GM21526 (cell line): ENCODE measurements at regions not wholly inside any gene's neighbourhood (a gene's known extent, or its start where the extent isn't known, plus 50 kb on each side); places are given as distances from the start of the nearest gene placed in this dataset.

Experiments
- ATAC-seq: cut with Tn5 transposase; IDR thresholded peaks from one replicate; pipeline ENCODE4 v1.9.1; 2021; ENCODE audit warnings: moderate library complexity; ENCODE audit not compliant: unreplicated experiment, low FRiP score

DNA sequence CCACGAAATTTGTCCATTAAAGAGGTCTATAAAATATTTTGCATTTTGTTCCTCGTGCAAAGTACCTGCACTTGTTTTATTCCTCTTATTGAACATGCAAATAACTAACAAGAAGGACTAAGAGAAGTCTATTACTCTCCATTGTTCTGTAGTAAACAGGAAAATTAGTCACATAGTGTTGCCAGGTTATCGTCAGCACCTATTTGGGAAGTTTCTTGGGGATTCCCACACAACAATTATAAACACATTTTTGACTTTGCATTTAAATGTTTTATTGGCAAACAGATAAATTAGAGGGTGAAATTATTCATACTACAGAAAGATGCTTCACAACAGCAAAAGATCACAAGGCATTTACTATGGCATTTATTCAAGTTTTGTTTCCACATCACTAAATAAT, 174.5 kb downstream of the ZC3H11B start:
- ATAC-seq: no peak

- no peak for ATAC-seq
These were observed 178.0 kb downstream of the ZC3H11B start for GRCh38 chr1:219434923-219435297.

GRCh38 chr1:219434285-219434922, 178.5 kb downstream of the ZC3H11B start:
- no peak for ATAC-seq

GRCh38 chr1:219433496-219434131, 179.3 kb downstream of the ZC3H11B start:
- no peak for ATAC-seq

DNA sequence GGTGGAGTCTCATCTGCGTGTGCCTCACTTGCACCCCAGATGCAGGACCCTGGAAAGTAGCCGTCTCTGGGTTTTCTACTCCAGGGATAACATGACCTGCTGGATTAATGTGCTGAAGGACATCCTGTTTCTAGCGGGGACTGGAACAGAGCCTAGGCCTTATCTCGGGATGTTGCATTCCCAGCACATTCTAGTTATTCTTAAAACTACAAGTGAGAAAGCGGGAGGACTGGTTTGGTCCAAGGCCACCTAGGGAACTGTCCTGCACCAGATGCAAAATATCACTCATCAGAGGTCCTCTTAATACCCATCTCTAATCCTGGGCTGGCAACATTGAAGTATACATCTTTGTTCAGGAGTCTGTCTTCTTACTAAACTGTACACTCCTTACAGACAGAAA, 179.9 kb downstream of the ZC3H11B start:
- no peak for ATAC-seq

- no peak for ATAC-seq
These were observed 180.7 kb downstream of the ZC3H11B start for GRCh38 chr1:219432191-219432606.

DNA sequence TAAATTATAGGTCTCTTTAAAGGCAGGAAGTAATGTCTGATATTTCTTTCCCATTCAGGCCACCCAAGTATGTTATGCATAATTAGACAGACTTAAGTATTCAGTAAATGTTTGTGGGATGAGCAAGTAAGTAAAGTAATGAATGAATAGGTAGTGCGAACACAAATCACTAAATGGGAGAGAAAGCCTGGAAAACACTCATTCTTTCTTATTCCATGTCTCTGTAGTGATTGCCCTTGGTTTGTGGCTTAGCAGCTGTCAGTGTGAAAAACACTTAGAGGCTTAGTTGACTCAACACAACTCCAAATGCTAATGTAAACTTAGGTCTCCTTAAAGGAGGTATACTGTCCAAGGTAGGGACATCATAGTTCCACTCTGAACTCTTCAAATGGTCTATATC, 182.5 kb downstream of the ZC3H11B start:
- no peak for ATAC-seq

GRCh38 chr1:219428651-219429050, 184.3 kb downstream of the ZC3H11B start:
- no peak for ATAC-seq

- no peak for ATAC-seq
These were observed 184.9 kb downstream of the ZC3H11B start for GRCh38 chr1:219427989-219428388.

DNA sequence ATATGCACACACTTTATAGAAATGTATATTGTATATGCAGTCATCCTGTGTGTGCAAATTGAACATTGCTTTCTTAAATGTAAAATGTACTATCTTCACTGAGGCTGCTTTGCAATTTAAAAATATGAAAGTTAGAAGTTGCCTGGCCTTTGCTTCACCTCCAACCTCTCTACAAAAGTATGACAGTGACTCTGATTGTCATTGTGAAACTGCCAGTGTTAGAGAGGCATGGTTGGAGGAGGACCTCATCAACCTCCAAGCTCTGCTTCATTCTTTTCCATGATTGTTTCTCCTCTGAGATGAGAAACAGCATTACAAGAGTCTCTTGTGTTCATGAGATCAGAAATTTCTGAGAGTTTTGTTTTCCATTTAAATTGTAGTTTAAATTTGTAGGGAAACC, 185.5 kb downstream of the ZC3H11B start:
- ATAC-seq: peak; percentile 53

DNA sequence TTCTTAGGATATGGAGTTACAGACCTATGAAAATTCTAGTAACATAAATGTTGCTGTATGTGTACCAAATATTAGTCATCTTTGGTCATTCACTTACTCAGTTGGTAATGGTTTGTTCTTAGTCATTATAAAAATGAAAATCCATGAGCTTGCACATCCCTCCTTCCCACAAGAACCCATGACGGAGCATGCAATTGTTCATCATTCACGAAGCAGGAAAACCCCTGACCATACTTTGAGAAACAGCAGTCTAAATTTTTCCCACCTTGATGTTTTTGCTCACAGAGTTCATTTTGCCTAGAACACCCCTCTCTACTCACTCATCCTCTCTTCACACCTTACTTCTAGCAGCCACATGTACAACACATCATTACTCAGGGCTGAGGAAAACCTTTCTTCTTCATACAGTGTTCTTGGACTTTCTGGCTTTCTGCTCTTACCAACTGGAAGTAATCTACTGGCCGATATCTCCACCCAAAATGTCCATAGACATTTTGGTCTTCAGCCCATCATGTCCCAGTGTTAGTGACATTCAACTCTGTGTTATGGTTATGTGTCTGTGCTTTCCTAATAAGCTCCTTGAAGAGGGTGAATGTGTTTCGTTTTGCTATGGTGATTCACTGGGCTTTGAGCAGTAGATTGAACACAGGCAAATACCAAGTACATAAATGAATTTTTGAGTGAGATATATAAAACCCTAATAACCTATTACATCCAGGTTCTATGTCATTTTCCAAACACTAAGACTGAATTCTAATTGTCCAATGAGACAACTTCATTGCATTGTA, 189.9 kb downstream of the ZC3H11B start:
- ATAC-seq: no peak

- ATAC-seq: no peak
These were observed 192.0 kb downstream of the ZC3H11B start for GRCh38 chr1:219420913-219421312.

GRCh38 chr1:219419860-219420259, 193.0 kb downstream of the ZC3H11B start:
- ATAC-seq: no peak

DNA sequence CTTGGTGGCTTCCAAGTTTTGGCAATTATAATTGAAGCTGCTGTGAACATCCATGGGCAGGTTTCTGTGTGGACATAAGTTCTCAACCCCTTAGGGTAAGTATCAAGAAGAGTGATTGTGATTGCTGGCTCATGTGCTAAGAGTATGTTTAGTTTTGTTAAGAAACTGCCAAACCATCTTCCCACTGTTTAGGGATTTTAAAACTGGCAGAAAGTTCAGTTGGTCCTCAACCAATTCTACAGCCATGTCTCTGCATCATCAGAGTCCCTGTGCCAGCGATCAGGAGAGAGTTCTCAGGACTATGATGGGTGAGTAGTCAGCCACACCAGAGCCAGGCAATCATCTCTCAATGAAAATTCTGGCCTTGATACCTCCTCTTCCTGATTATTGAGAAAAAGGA, 193.8 kb downstream of the ZC3H11B start:
- no peak for ATAC-seq

GRCh38 chr1:219417610-219418009, 195.3 kb downstream of the ZC3H11B start:
- ATAC-seq: no peak

DNA sequence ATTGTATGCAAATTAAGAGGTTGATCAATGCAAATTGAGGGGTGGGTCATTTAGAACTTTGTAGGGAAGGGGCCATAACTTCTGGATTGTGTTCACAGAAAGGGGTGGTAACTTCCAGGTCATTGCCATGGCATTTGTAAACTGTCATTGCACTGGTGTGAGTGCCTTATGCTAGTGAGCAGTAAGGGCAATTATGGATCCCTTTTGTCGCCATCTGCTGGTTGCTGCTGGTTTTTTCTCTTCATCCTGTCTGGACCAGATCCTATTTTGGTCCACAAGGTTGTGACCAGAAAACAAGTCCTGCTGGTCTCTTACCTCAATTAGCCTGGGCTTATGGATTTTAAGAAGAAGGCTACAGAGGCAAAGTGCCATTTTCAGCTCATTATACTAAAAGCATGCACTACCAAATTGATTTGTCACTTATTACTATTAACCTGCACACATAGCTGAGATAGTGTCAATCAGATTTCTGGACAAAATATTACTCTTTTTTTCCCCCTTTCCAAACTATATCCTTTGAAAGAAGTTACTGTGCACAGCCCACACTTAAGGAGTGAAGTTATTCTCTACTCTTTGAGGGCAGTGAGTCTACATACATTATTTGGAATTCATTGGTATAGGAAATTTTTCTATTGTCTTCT, 196.2 kb downstream of the ZC3H11B start:
- ATAC-seq: peak; percentile 94

DNA sequence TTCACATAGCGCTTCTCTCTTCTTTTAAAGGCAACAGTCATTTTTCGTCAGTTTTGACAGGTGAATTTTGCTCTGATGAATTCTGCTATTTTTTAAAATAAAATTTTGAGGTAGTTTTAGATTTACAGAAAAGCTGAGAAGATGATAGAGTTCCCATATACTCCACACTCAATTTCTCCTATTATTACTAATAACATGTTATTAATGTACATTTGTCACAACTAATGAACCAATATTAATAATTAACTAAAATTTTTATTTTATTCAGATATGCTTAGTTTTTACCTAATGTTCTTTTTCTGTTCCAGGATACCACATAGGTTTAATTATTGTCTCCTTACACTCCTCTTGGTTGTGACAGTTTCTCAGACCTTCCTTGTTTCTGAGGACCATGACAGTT, 197.0 kb downstream of the ZC3H11B start:
- no peak for ATAC-seq

- no peak for ATAC-seq
These were observed 197.5 kb downstream of the ZC3H11B start for GRCh38 chr1:219415433-219415832.

- no peak for ATAC-seq
These were observed 198.7 kb downstream of the ZC3H11B start for GRCh38 chr1:219414250-219414649.

- ATAC-seq: no peak
These were observed 199.4 kb downstream of the ZC3H11B start for GRCh38 chr1:219413536-219413935.

- no peak for ATAC-seq
These were observed 200.1 kb downstream of the ZC3H11B start for GRCh38 chr1:219412772-219413171.
